ENCODE measurements at regions not wholly inside any gene's neighbourhood (a gene's known extent, or its start where the extent isn't known, plus 50 kb on each side); places are given as distances from the start of the nearest gene placed in this dataset.

DNA sequence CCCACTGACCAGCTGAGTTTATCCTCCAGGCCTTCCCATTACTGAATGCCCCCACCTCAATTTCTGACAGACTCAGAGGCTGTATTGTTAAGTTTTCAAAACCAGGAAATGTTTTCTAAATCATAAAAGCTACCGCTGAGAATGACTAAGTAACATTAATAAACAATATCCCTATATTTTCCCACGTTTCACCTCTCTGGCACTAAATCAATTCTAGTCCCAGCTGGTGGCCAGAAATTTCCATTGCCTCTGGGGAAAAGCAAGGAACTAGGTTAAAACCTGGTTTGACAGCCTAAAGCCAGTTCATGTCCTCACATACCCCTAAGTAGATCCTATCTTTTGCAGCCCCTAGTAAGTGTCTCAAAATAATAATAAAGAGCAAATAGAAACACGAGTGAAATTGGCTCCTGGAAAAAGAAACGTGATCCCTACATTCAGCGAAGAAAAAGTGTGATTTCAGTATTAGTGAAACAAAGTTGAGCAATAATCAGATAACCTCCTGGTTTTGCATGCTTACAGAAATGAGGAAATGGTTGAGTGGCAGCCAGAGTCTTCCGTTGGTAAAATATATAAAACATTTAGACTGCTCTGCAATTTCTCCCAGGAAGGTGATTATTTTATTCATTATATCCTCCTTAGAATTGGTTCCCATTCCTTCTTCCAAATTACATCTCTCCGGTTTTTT is 110.9 kb downstream of the ESM1 start:
- TF ChIP-seq, protein P1, sequence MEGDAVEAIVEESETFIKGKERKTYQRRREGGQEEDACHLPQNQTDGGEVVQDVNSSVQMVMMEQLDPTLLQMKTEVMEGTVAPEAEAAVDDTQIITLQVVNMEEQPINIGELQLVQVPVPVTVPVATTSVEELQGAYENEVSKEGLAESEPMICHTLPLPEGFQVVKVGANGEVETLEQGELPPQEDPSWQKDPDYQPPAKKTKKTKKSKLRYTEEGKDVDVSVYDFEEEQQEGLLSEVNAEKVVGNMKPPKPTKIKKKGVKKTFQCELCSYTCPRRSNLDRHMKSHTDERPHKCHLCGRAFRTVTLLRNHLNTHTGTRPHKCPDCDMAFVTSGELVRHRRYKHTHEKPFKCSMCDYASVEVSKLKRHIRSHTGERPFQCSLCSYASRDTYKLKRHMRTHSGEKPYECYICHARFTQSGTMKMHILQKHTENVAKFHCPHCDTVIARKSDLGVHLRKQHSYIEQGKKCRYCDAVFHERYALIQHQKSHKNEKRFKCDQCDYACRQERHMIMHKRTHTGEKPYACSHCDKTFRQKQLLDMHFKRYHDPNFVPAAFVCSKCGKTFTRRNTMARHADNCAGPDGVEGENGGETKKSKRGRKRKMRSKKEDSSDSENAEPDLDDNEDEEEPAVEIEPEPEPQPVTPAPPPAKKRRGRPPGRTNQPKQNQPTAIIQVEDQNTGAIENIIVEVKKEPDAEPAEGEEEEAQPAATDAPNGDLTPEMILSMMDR (IDR thresholded peaks at IDR 0.05) = no peak
- no peak for TF ChIP-seq POLR2AphosphoS5 (IDR thresholded peaks at IDR 0.05)

Data from stomach (tissue), 4 donors.